HepG2 (cell line): ENCODE measurements at regions not wholly inside any gene's neighbourhood (a gene's known extent, or its start where the extent isn't known, plus 50 kb on each side); places are given as distances from the start of the nearest gene placed in this dataset.

Source experiments
- ATAC-seq: fragments of 200-7000 bp; cut with Tn5 transposase; 3 replicates; pipeline ENCODE4 v1.9.1; 2020; ENCODE audit warnings: mild to moderate bottlenecking, moderate library complexity
- BruUV-seq: library from RNA; stranded (reverse); fragments of 400-500 nt; replicated peaks from 2 replicates; lab custom pipeline; 2021; lab: Mats Ljungman, UMichigan
- CTCF ChIA-PET: fragments of 300-600 bp; formaldehyde crosslinking; extraction: SDS; loops from one replicate; lab custom pipeline; 2021; ENCODE audit warnings: low total read pairs, inconsistent platforms, low intra/inter-chr PET ratio; lab: Yijun Ruan, JAX
- POLR2A ChIA-PET: fragments of 350-600 bp; sonication (Branson Sonifier 250); formaldehyde crosslinking; loops from one replicate; lab custom pipeline; 2020; ENCODE audit warnings: antibody characterized with exemption, inconsistent platforms; lab: Yijun Ruan, JAX
- DNase-seq: peaks from one replicate; pipeline ENCODE4 v3.0.0-alpha.2; 2015; ENCODE audit warnings: low spot score
- FAIRE-seq: peaks from 3 replicates; lab custom pipeline; 2011; peaks lifted over from hg19 to GRCh38; lab: Jason Lieb, UNC
- H2AFZ ChIP-seq: one replicate; pipeline ENCODE4 v1.6.1; 2011; ENCODE audit warnings: low read length, inconsistent platforms
- H3K27ac ChIP-seq: fragments of 300-600 bp; 3 replicates; pipeline ENCODE4 v1.8.0; 2011; ENCODE audit warnings: mixed run types, mild to moderate bottlenecking, mixed read lengths, low read length, inconsistent platforms; ENCODE audit not compliant: insufficient read depth; ENCODE audit errors: extremely low read length
- H3K27me3 ChIP-seq, 2 experiments: fragments of 200-600 bp in 1 of 2; 2 replicates in 1 of 2; 3 replicates in 1 of 2; pipeline versions ENCODE4 v1.6.0 to v1.8.0; 2011; ENCODE audit warnings: low read length in 2 of 2, mild to moderate bottlenecking in 2 of 2, moderate library complexity in 2 of 2, inconsistent platforms in 1 of 2; ENCODE audit not compliant: insufficient read depth in 2 of 2, control insufficient read depth in 1 of 2
- H3K36me3 ChIP-seq, 2 experiments: fragments of 200-600 bp in 1 of 2; replicated peaks in 1 of 2; 2 replicates in 1 of 2; 3 replicates in 1 of 2; pipeline versions ENCODE4 v1.5.1 to v1.8.0; 2011; ENCODE audit warnings: low read length in 2 of 2, inconsistent platforms in 1 of 2; ENCODE audit not compliant: insufficient read depth in 2 of 2, control insufficient read depth in 1 of 2
- H3K4me1 ChIP-seq: 2 replicates; pipeline ENCODE4 v1.5.1; 2012; ENCODE audit warnings: low read length, inconsistent platforms; ENCODE audit not compliant: insufficient read depth
- H3K4me2 ChIP-seq: 2 replicates; pipeline ENCODE4 v1.6.0; 2011; ENCODE audit warnings: low read depth, low read length, inconsistent platforms
- H3K4me3 ChIP-seq, 3 experiments: fragments of 200-600 bp in 1 of 3; sonication (generic), shearing (Covaris generic) in 1 of 3; replicated peaks in 1 of 3; 2 replicates each; pipeline ENCODE4 v1.5.1; 2011 to 2016; ENCODE audit warnings: low read length in 3 of 3, inconsistent platforms in 2 of 3, low read depth in 2 of 3, mild to moderate bottlenecking in 2 of 3, control low read depth in 1 of 3, mixed read lengths in 1 of 3; ENCODE audit not compliant: insufficient read depth in 1 of 3
- H3K79me2 ChIP-seq: one replicate; pipeline ENCODE4 v1.6.1; 2011; ENCODE audit warnings: low read length, inconsistent platforms; ENCODE audit not compliant: insufficient read depth
- H3K9ac ChIP-seq: 2 replicates; pipeline ENCODE4 v1.6.0; 2011; ENCODE audit warnings: mild to moderate bottlenecking, low read depth, low read length, inconsistent platforms; ENCODE audit not compliant: insufficient read depth
- H3K9me3 ChIP-seq: 2 replicates; pipeline ENCODE4 v1.5.1; 2012; ENCODE audit warnings: mild to moderate bottlenecking, low read length
- H4K20me1 ChIP-seq: 2 replicates; pipeline ENCODE4 v1.6.0; 2011; ENCODE audit warnings: inconsistent platforms, mild to moderate bottlenecking, low read length, moderate library complexity; ENCODE audit not compliant: insufficient read depth
- CBX1 ChIP-seq: IDR thresholded peaks from one replicate; pipeline ENCODE4 v1.6.1; 2016; ENCODE audit warnings: antibody characterized with exemption, low read depth
- CREB1 ChIP-seq, 2 experiments: fragments of 450-650 bp in 1 of 2; IDR thresholded peaks; 2 replicates each; pipeline ENCODE4 v1.6.1; 2016 to 2017; ENCODE audit warnings: control low read depth in 1 of 2, mild to moderate bottlenecking in 1 of 2, missing compliant biosample characterization in 1 of 2, missing genetic modification characterization in 1 of 2
- E2F1 ChIP-seq: sonication (generic); formaldehyde crosslinking; IDR thresholded peaks from 2 replicates; pipeline ENCODE4 v1.5.0; 2020; ENCODE audit warnings: missing genetic modification reagents
- FOXJ3 ChIP-seq: sonication (generic); formaldehyde crosslinking; IDR thresholded peaks from 2 replicates; pipeline ENCODE4 v1.4.0; 2020; ENCODE audit warnings: missing genetic modification reagents, mild to moderate bottlenecking, borderline replicate concordance
- FOXO4 ChIP-seq: sonication (generic); formaldehyde crosslinking; conservative IDR thresholded peaks from 2 replicates; pipeline ENCODE4 v1.8.1; 2023; ENCODE audit warnings: missing genetic modification reagents
- GATAD2A ChIP-seq: IDR thresholded peaks from 2 replicates; pipeline ENCODE4 v1.6.1; 2016
- KDM5A ChIP-seq: fragments of 200-600 bp; sonication (generic); IDR thresholded peaks from 2 replicates; pipeline ENCODE4 v1.7.0; 2018; ENCODE audit warnings: antibody characterized with exemption, mild to moderate bottlenecking, low read length, borderline replicate concordance
- MTA1 ChIP-seq: sonication (generic); formaldehyde crosslinking; IDR thresholded peaks from 2 replicates; pipeline ENCODE4 v1.4.0; 2020; ENCODE audit warnings: missing genetic modification reagents, mild to moderate bottlenecking, borderline replicate concordance
- MXI1 ChIP-seq: IDR thresholded peaks from 3 replicates; pipeline ENCODE4 v1.6.1; 2012; ENCODE audit warnings: low read depth, low read length, inconsistent platforms, borderline replicate concordance
- NFKBIZ ChIP-seq: IDR thresholded peaks from 2 replicates; pipeline ENCODE4 v1.6.1; 2018; ENCODE audit warnings: missing genetic modification reagents, missing compliant biosample characterization
- PHF8 ChIP-seq: sonication (generic); formaldehyde crosslinking; IDR thresholded peaks from 2 replicates; pipeline ENCODE4 v1.5.0; 2020; ENCODE audit warnings: missing genetic modification reagents
- RFX5 ChIP-seq: IDR thresholded peaks from 2 replicates; pipeline ENCODE4 v1.6.1; 2011; ENCODE audit warnings: low read depth, low read length, improper control_type of control experiment
- SPEN ChIP-seq: sonication (generic); formaldehyde crosslinking; IDR thresholded peaks from 2 replicates; pipeline ENCODE4 v1.5.1; 2020; ENCODE audit warnings: low read depth, mild to moderate bottlenecking, missing genetic modification reagents
- TEAD3 ChIP-seq: optimal IDR thresholded peaks from 2 replicates; pipeline ENCODE3; 2016; ENCODE audit warnings: borderline replicate concordance
- TOPORS ChIP-seq: sonication (generic); formaldehyde crosslinking; IDR thresholded peaks from 2 replicates; pipeline ENCODE4 v1.8.0; 2023; ENCODE audit warnings: mild to moderate bottlenecking, missing genetic modification reagents
- ZNF512 ChIP-seq: sonication (generic); formaldehyde crosslinking; IDR thresholded peaks from 2 replicates; pipeline ENCODE4 v1.4.0; 2020; ENCODE audit warnings: mild to moderate bottlenecking, missing genetic modification reagents
- WGBS: methylation state at CpG from one replicate; pipeline ENCODE4 v1.1.6; 2017; ENCODE audit warnings: low lambda C conversion rate; 5-methylcytosine and 5-hydroxymethylcytosine counted together
- in situ Hi-C: cut with HindIII; loops from 2 replicates; pipeline ENCODE4 v1.10.0; 2017; ENCODE audit warnings: low pct_unique_long_range_greater_than_20kb; ENCODE audit not compliant: extremely low pct_ligation_motif_present
- intact Hi-C: fragments of 100-400 bp; cut with micrococcal nuclease; formaldehyde crosslinking; loops from one replicate; pipeline ENCODE4 v1.10.0; 2022; ENCODE audit not compliant: unreplicated experiment

- DNase-seq (no peak), FAIRE-seq (no peak), ATAC-seq (no peak)
- Histone ChIP-seq H3K4me2 (no peak overlapping the region), H2AFZ (no peak overlapping the region), H3K4me3 (no peak overlapping the region), H3K9me3 (no peaks in the 10 kb centered on the region), H3K4me1 (no peaks in the 10 kb centered on the region), H3K36me3 (no peaks in the 10 kb centered on the region), H3K79me2 (no peaks in the 10 kb centered on the region), H4K20me1 (no peaks in the 10 kb centered on the region), H3K9ac (no peak overlapping the region), H3K27me3 (no peaks in the 10 kb centered on the region), H3K27ac (no peak overlapping the region)
- in situ Hi-C loops (no loop called here), intact Hi-C loops (loop anchor here (10.0 kb wide), 1 partner anchor 606 kb away; no protein-coding TSS in a partner anchor)
- 2% methylated on average over 3 of the region's 3 CpGs for WGBS
- TF ChIP-seq FOXO4 (CRISPR knock-in tag): no peak
- TF ChIP-seq MXI1: no peak
- no peak for TF ChIP-seq KDM5A
- TF ChIP-seq E2F1 (CRISPR knock-in tag): no peak
- no peak for TF ChIP-seq PHF8 (CRISPR knock-in tag)
- TF ChIP-seq GATAD2A: no peak
- TF ChIP-seq RFX5: no peak
- no peak for TF ChIP-seq NFKBIZ
- TF ChIP-seq TEAD3 (CRISPR knock-in tag): no peak
- TF ChIP-seq FOXJ3 (CRISPR knock-in tag): no peak
- no peak for TF ChIP-seq ZNF512 (CRISPR knock-in tag)
- TF ChIP-seq SPEN (CRISPR knock-in tag): no peak
- no peak for TF ChIP-seq CBX1
- TF ChIP-seq TOPORS (CRISPR knock-in tag): no peak
- no peak for TF ChIP-seq MTA1
- no peak for TF ChIP-seq CREB1 (IDR thresholded peaks at IDR 0.05)
- TF ChIP-seq CREB1 (CRISPR knock-in tag; IDR thresholded peaks at IDR 0.05): no peak
- CTCF ChIA-PET: no interaction called here
- POLR2A ChIA-PET: no interaction called here
- BruUV-seq: no TSS peak
Measured at GRCh38 chr4:124941267-124941666, 228.7 kb upstream of the ANKRD50 start.
